ENCODE measurements at regions not wholly inside any gene's neighbourhood (a gene's known extent, or its start where the extent isn't known, plus 50 kb on each side); places are given as distances from the start of the nearest gene placed in this dataset.

GRCh38 chr6:1515280-1515679 is 94.4 kb upstream of the FOXC1 start:
- Histone ChIP-seq H3K27ac (no peak overlapping the region), H3K9me3 (ENCODE audit: low read depth) (no peaks in the 10 kb centered on the region), H3K4me1 (ENCODE audit: low read depth) (no peaks in the 10 kb centered on the region), H3K4me3 (no peak overlapping the region), H3K36me3 (no peaks in the 10 kb centered on the region), H3K27me3 (no peaks in the 10 kb centered on the region)
- no peak for DNase-seq (ENCODE audit: low read depth in 1 of 2, low spot score in 1 of 2)
- TF ChIP-seq CTCF (IDR thresholded peaks at IDR 0.05; ENCODE audit: low read depth, low read length): no peak

DNA sequence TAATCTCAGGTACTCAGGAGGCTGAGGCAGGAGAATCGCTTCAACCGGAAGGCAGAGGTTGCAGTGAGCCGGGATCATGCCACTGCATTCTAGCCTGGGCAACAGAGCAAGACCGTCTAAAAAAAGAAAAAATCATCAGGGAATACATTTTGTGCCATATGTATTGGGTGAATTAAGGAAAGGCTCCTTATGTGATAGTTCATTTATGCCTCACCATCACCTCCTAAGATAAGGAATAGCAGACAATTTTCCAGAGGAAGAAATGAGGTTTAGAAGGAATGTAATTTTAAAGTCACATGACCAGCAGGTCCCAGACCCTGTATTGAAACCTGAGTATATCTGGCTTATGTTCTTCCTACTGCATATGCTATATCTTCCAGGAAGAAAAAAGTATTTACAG is 93.9 kb upstream of the FOXC1 start:
- DNase-seq (ENCODE audit: low read depth in 1 of 2, low spot score in 1 of 2): no peak
- no peaks in the 10 kb centered on the region for H3K4me1 ChIP-seq (ENCODE audit: low read depth)
- H3K36me3 ChIP-seq: no peaks in the 10 kb centered on the region
- H3K27ac ChIP-seq: no peak overlapping the region
- no peak for TF ChIP-seq CTCF (IDR thresholded peaks at IDR 0.05; ENCODE audit: low read depth, low read length)
- H3K27me3 ChIP-seq: no peaks in the 10 kb centered on the region
- H3K4me3 ChIP-seq: no peak overlapping the region
- no peaks in the 10 kb centered on the region for H3K9me3 ChIP-seq (ENCODE audit: low read depth)

DNA sequence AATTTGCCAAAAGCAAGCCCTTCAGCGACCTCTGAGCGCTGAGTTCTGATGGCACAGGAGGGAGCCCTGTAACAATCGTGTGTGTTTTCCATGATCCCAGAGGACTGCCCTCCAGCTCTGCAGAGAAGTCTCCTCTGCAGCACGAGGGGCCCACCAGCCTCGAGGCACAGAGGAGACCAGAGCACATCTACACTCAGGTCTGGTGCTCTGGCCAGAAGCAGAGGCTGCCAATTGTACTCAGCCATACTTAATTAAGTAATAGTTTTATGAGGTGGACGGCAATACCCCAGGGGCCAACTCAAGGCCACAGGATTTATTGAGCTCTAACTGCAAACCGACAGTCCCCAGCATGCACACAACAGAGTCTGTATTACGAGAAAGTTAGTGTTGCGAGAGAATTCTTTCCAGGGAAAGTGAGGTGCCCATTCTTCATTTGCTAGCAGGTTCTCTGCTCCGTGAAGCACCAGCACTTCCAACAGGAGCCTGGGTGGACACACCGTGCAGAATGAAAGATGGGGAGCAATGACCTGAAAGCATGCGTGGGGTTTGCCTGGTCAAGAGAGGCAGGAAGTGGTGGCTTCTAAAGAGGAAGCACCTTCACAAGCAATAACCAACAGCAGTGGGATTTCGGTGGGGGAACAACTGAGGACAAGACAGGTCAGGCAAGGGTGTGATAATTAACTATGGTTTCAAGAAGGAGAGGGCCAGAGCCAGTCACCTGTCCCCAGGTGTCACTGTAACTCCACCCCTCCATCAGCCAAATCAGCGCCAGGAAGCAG is 92.8 kb upstream of the FOXC1 start:
- TF ChIP-seq CTCF (IDR thresholded peaks at IDR 0.05; ENCODE audit: low read depth, low read length): no peak
- Histone ChIP-seq H3K9me3 (ENCODE audit: low read depth) (no peaks in the 10 kb centered on the region), H3K27me3 (peaks cover under 1% of the 10 kb centered on the region), H3K36me3 (no peaks in the 10 kb centered on the region), H3K4me3 (no peak overlapping the region), H3K27ac (no peak overlapping the region), H3K4me1 (ENCODE audit: low read depth) (no peaks in the 10 kb centered on the region)
- no peak for DNase-seq (ENCODE audit: low read depth in 1 of 2, low spot score in 1 of 2)

DNA sequence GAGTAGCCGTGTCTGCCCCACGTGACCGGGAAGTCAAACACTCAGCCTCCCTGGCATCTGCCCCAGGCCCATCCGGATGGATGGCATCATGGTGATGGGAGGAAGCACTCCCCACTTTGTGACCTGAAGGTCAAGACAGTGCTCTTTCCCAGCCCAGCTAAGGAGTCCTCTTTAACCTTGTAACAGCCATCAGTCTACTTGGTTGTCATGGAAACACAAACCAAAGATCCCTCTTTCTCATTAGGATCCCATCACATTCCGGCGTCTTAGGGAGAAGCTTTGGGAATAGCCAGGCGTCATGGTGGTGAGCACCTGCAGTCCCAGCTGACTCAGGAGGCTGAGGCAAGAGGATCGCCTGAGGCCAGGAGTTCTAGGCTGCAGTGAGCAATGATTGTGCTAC is 90.9 kb upstream of the FOXC1 start:
- Histone ChIP-seq H3K4me1 (ENCODE audit: low read depth) (no peaks in the 10 kb centered on the region), H3K36me3 (no peaks in the 10 kb centered on the region), H3K4me3 (no peak overlapping the region), H3K27me3 (peaks cover 16% of the 10 kb centered on the region), H3K9me3 (ENCODE audit: low read depth) (no peaks in the 10 kb centered on the region), H3K27ac (no peak overlapping the region)
- no peak for TF ChIP-seq CTCF (IDR thresholded peaks at IDR 0.05; ENCODE audit: low read depth, low read length)
- no peak for DNase-seq (ENCODE audit: low read depth in 1 of 2, low spot score in 1 of 2)

GRCh38 chr6:1519597-1519996 is 90.1 kb upstream of the FOXC1 start:
- Histone ChIP-seq H3K27me3 (peaks cover 20% of the 10 kb centered on the region), H3K36me3 (no peaks in the 10 kb centered on the region), H3K9me3 (ENCODE audit: low read depth) (no peaks in the 10 kb centered on the region), H3K4me1 (ENCODE audit: low read depth) (no peaks in the 10 kb centered on the region), H3K4me3 (no peak overlapping the region), H3K27ac (no peak overlapping the region)
- no peak for TF ChIP-seq CTCF (IDR thresholded peaks at IDR 0.05; ENCODE audit: low read depth, low read length)
- DNase-seq (ENCODE audit: low read depth in 1 of 2, low spot score in 1 of 2): no peak

All from cardiac muscle cell (in vitro differentiated cells and primary cell).